ENCODE measurements at regions not wholly inside any gene's neighbourhood (a gene's known extent, or its start where the extent isn't known, plus 50 kb on each side); places are given as distances from the start of the nearest gene placed in this dataset.

DNA sequence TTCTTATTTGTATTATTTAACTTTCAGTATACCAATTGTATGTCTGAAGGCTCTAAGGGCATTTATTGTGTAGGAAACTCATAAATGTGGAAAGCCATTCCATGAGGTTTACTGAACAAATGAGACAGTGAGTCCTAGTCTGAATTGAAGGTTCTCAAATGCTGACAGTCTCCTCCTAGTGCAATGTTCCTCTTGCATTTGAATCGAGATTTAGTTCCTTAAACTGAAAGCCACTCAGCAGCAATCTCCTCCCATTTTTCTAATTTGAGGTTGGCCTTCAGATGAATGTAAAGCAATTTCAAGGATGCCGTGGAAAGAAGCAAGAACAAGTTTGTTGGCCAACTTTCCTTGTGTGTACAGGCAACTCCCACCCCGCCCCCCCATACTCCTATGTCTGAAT, 493.2 kb upstream of the KLF4 start:
- no peak overlapping the region for H3K4me2 ChIP-seq (ENCODE audit: low read length, poor library complexity, severe bottlenecking)
- H2BK15ac ChIP-seq (ENCODE audit: low read depth, poor library complexity, severe bottlenecking): no peak overlapping the region
- H3K14ac ChIP-seq (ENCODE audit: low read length in 2 of 2): no peak overlapping the region
- H2BK120ac ChIP-seq (ENCODE audit: low read depth, low read length): no peak overlapping the region
- H3K27me3 ChIP-seq (ENCODE audit: control insufficient read depth in 1 of 2, insufficient read depth in 1 of 2, low read length in 2 of 2): no peaks in the 10 kb centered on the region
- DNase-seq: no peak
- H3K4ac ChIP-seq (ENCODE audit: low read depth in 1 of 2, low read length in 2 of 2): no peak overlapping the region
- no peak overlapping the region for H2BK12ac ChIP-seq (ENCODE audit: low read length in 2 of 2)
- H3K27ac ChIP-seq (ENCODE audit: low read length, poor library complexity, severe bottlenecking): no peak overlapping the region
- H2BK5ac ChIP-seq (ENCODE audit: low read depth, low read length, poor library complexity, severe bottlenecking): no peak overlapping the region
- H3K18ac ChIP-seq (ENCODE audit: low read depth in 1 of 2, low read length in 2 of 2): no peak overlapping the region
- H2AK5ac ChIP-seq (ENCODE audit: low read length, severe bottlenecking): no peak overlapping the region
- no peak overlapping the region for H2AFZ ChIP-seq (ENCODE audit: low read depth, low read length)
- H3K23ac ChIP-seq (ENCODE audit: low read length in 2 of 2): no peak overlapping the region
- H3K4me3 ChIP-seq (ENCODE audit: insufficient read depth in 1 of 2, low read depth in 1 of 2, low read length in 2 of 2): no peak overlapping the region
- no peak overlapping the region for H4K91ac ChIP-seq (ENCODE audit: low read length)
- H3K79me1 ChIP-seq (replicated peaks; ENCODE audit: low read length, poor library complexity, severe bottlenecking): no peaks in the 10 kb centered on the region
- no peaks in the 10 kb centered on the region for H3K9me3 ChIP-seq (ENCODE audit: control insufficient read depth, low read length)
- WGBS: 93% methylated on average over 3 of the region's 3 CpGs
- H3K4me1 ChIP-seq (ENCODE audit: control insufficient read depth, insufficient read depth, low read depth, low read length): no peaks in the 10 kb centered on the region
- no peak overlapping the region for H4K8ac ChIP-seq (ENCODE audit: low read length)
- H3K9ac ChIP-seq (ENCODE audit: low read length): peak overlapping the region; percentile 27
- no peaks in the 10 kb centered on the region for H3K36me3 ChIP-seq (ENCODE audit: control insufficient read depth in 1 of 2, insufficient read depth in 2 of 2, low read depth in 1 of 2, low read length in 2 of 2)

DNA sequence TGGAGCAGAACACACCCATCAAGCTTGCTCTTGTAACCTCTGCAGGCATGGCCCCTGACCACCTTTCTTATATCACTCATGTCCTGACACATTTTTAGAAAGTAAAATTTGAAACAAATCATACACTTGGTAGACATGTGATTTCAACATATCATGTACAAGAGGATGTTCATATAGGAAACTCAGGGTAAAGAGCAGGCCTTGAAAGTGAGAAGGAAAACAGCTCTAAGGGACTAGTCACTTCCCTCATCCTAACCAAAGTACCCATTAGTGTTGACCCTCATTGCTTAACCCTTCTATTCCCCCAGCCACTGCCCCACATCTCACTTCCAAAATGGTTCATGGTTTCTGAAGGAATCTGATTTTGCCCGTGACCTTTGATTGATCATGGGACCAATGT, 492.4 kb upstream of the KLF4 start:
- 100% methylated on average over 1 of the region's 1 CpG for WGBS
- no peaks in the 10 kb centered on the region for H3K27me3 ChIP-seq (ENCODE audit: control insufficient read depth in 1 of 2, insufficient read depth in 1 of 2, low read length in 2 of 2)

DNA sequence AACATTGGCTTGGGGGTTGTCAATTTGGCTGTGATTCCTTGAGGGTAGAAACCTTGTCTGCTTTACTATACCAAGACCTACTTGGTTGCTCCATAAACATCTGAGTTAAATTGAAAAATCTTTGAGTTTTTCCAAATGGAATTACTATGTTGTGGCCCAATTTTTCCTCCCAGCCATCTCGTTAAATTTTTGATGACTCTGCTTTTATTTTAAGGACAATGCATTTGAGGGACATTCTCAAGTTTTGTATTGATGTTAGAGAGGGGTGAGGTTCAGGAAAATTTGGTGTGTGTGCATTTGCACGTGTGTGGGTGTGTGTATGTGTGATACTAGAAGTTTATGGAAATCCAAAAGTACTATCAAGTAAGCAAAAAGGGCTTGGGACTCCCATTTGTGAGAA, 491.4 kb upstream of the KLF4 start:
- no peak for DNase-seq
- Histone ChIP-seq H4K91ac (ENCODE audit: low read length) (no peak overlapping the region), H3K23ac (ENCODE audit: low read length in 2 of 2) (no peak overlapping the region), H2AFZ (ENCODE audit: low read depth, low read length) (no peak overlapping the region), H3K4ac (ENCODE audit: low read depth in 1 of 2, low read length in 2 of 2) (no peak overlapping the region), H2BK5ac (ENCODE audit: low read depth, low read length, poor library complexity, severe bottlenecking) (no peak overlapping the region), H2BK120ac (ENCODE audit: low read depth, low read length) (no peak overlapping the region), H3K27me3 (ENCODE audit: control insufficient read depth in 1 of 2, insufficient read depth in 1 of 2, low read length in 2 of 2) (no peaks in the 10 kb centered on the region), H3K4me2 (ENCODE audit: low read length, poor library complexity, severe bottlenecking) (no peak overlapping the region), H3K79me1 (replicated peaks; ENCODE audit: low read length, poor library complexity, severe bottlenecking) (no peaks in the 10 kb centered on the region), H3K18ac (ENCODE audit: low read depth in 1 of 2, low read length in 2 of 2) (no peak overlapping the region), H4K8ac (ENCODE audit: low read length) (no peak overlapping the region), H3K4me1 (ENCODE audit: control insufficient read depth, insufficient read depth, low read depth, low read length) (no peaks in the 10 kb centered on the region), H3K27ac (ENCODE audit: low read length, poor library complexity, severe bottlenecking) (no peak overlapping the region), H3K36me3 (ENCODE audit: control insufficient read depth in 1 of 2, insufficient read depth in 2 of 2, low read depth in 1 of 2, low read length in 2 of 2) (no peaks in the 10 kb centered on the region), H3K4me3 (ENCODE audit: insufficient read depth in 1 of 2, low read depth in 1 of 2, low read length in 2 of 2) (no peak overlapping the region), H2BK15ac (ENCODE audit: low read depth, poor library complexity, severe bottlenecking) (no peak overlapping the region), H3K14ac (ENCODE audit: low read length in 2 of 2) (no peak overlapping the region), H3K9me3 (ENCODE audit: control insufficient read depth, low read length) (no peaks in the 10 kb centered on the region), H2AK5ac (ENCODE audit: low read length, severe bottlenecking) (no peak overlapping the region), H3K9ac (ENCODE audit: low read length) (no peak overlapping the region), H2BK12ac (ENCODE audit: low read length in 2 of 2) (no peak overlapping the region)
- 94% methylated on average over 2 of the region's 2 CpGs for WGBS

More for the DNA sequence above, 492.4 kb upstream of the KLF4 start:
- H3K36me3 ChIP-seq (ENCODE audit: control insufficient read depth in 1 of 2, insufficient read depth in 2 of 2, low read depth in 1 of 2, low read length in 2 of 2): no peaks in the 10 kb centered on the region
- no peak overlapping the region for H3K14ac ChIP-seq (ENCODE audit: low read length in 2 of 2)
- H2BK15ac ChIP-seq (ENCODE audit: low read depth, poor library complexity, severe bottlenecking): no peak overlapping the region
- no peak overlapping the region for H3K4ac ChIP-seq (ENCODE audit: low read depth in 1 of 2, low read length in 2 of 2)
- no peak overlapping the region for H3K9ac ChIP-seq (ENCODE audit: low read length)
- H2AFZ ChIP-seq (ENCODE audit: low read depth, low read length): no peak overlapping the region
- no peaks in the 10 kb centered on the region for H3K4me1 ChIP-seq (ENCODE audit: control insufficient read depth, insufficient read depth, low read depth, low read length)
- H2BK12ac ChIP-seq (ENCODE audit: low read length in 2 of 2): no peak overlapping the region
- no peak overlapping the region for H3K4me3 ChIP-seq (ENCODE audit: insufficient read depth in 1 of 2, low read depth in 1 of 2, low read length in 2 of 2)
- H3K79me1 ChIP-seq (replicated peaks; ENCODE audit: low read length, poor library complexity, severe bottlenecking): no peaks in the 10 kb centered on the region
- no peak overlapping the region for H2BK120ac ChIP-seq (ENCODE audit: low read depth, low read length)
- H3K18ac ChIP-seq (ENCODE audit: low read depth in 1 of 2, low read length in 2 of 2): no peak overlapping the region
- H4K91ac ChIP-seq (ENCODE audit: low read length): no peak overlapping the region
- H3K27ac ChIP-seq (ENCODE audit: low read length, poor library complexity, severe bottlenecking): no peak overlapping the region
- H2AK5ac ChIP-seq (ENCODE audit: low read length, severe bottlenecking): no peak overlapping the region
- H4K8ac ChIP-seq (ENCODE audit: low read length): no peak overlapping the region
- no peak overlapping the region for H2BK5ac ChIP-seq (ENCODE audit: low read depth, low read length, poor library complexity, severe bottlenecking)
- no peaks in the 10 kb centered on the region for H3K9me3 ChIP-seq (ENCODE audit: control insufficient read depth, low read length)
- no peak for DNase-seq
- no peak overlapping the region for H3K23ac ChIP-seq (ENCODE audit: low read length in 2 of 2)
- H3K4me2 ChIP-seq (ENCODE audit: low read length, poor library complexity, severe bottlenecking): no peak overlapping the region

DNA sequence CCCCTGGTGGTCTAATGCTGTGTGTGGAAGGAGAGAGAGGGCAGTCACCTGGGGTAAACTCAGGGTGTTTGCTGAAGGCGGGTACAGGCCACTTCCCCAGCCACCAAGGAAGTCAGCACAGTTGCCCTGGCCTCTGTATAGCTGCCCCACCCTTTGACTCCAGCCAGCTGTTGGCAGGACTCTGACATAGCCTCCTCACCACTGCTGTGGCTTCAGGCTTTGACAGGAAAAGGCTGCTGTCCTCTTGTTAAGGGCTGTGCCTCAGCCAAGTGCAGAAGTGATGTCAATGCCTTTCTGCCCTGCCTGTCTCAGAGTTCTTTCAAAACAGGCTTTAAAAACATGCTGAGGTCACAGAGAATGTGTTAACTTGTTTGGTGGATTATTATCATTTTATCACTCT, 487.2 kb upstream of the KLF4 start:
- H2BK120ac ChIP-seq (ENCODE audit: low read depth, low read length): no peak overlapping the region
- H3K9me3 ChIP-seq (ENCODE audit: control insufficient read depth, low read length): no peaks in the 10 kb centered on the region
- H2BK12ac ChIP-seq (ENCODE audit: low read length in 2 of 2): no peak overlapping the region
- no peak overlapping the region for H4K91ac ChIP-seq (ENCODE audit: low read length)
- WGBS: 85% methylated on average over 1 of the region's 1 CpG
- no peak overlapping the region for H3K18ac ChIP-seq (ENCODE audit: low read depth in 1 of 2, low read length in 2 of 2)
- no peak overlapping the region for H3K4me3 ChIP-seq (ENCODE audit: insufficient read depth in 1 of 2, low read depth in 1 of 2, low read length in 2 of 2)
- no peak overlapping the region for H2AFZ ChIP-seq (ENCODE audit: low read depth, low read length)
- no peaks in the 10 kb centered on the region for H3K36me3 ChIP-seq (ENCODE audit: control insufficient read depth in 1 of 2, insufficient read depth in 2 of 2, low read depth in 1 of 2, low read length in 2 of 2)
- H3K14ac ChIP-seq (ENCODE audit: low read length in 2 of 2): no peak overlapping the region
- no peak overlapping the region for H3K23ac ChIP-seq (ENCODE audit: low read length in 2 of 2)
- H2AK5ac ChIP-seq (ENCODE audit: low read length, severe bottlenecking): no peak overlapping the region
- H3K4ac ChIP-seq (ENCODE audit: low read depth in 1 of 2, low read length in 2 of 2): no peak overlapping the region
- no peak overlapping the region for H3K4me2 ChIP-seq (ENCODE audit: low read length, poor library complexity, severe bottlenecking)
- H3K27me3 ChIP-seq (ENCODE audit: control insufficient read depth in 1 of 2, insufficient read depth in 1 of 2, low read length in 2 of 2): no peaks in the 10 kb centered on the region
- no peaks in the 10 kb centered on the region for H3K4me1 ChIP-seq (ENCODE audit: control insufficient read depth, insufficient read depth, low read depth, low read length)
- no peak overlapping the region for H3K9ac ChIP-seq (ENCODE audit: low read length)
- no peak overlapping the region for H2BK5ac ChIP-seq (ENCODE audit: low read depth, low read length, poor library complexity, severe bottlenecking)
- H3K79me1 ChIP-seq (replicated peaks; ENCODE audit: low read length, poor library complexity, severe bottlenecking): no peaks in the 10 kb centered on the region
- no peak overlapping the region for H2BK15ac ChIP-seq (ENCODE audit: low read depth, poor library complexity, severe bottlenecking)
- no peak overlapping the region for H4K8ac ChIP-seq (ENCODE audit: low read length)
- DNase-seq: peak; percentile 25
- no peak overlapping the region for H3K27ac ChIP-seq (ENCODE audit: low read length, poor library complexity, severe bottlenecking)
